Astrocyte of the hippocampus (primary cell): ENCODE measurements at regions not wholly inside any gene's neighbourhood (a gene's known extent, or its start where the extent isn't known, plus 50 kb on each side); places are given as distances from the start of the nearest gene placed in this dataset.
"Not testable (repeated sequence)": the region's sequence is repeated elsewhere in the genome, so short reads cannot be mapped to it uniquely, and the experiment has no call there.

Experiments
- DNase-seq: peaks from one replicate; pipeline ENCODE4 v3.0.0; 2011; ENCODE audit warnings: low read depth, low spot score

DNA sequence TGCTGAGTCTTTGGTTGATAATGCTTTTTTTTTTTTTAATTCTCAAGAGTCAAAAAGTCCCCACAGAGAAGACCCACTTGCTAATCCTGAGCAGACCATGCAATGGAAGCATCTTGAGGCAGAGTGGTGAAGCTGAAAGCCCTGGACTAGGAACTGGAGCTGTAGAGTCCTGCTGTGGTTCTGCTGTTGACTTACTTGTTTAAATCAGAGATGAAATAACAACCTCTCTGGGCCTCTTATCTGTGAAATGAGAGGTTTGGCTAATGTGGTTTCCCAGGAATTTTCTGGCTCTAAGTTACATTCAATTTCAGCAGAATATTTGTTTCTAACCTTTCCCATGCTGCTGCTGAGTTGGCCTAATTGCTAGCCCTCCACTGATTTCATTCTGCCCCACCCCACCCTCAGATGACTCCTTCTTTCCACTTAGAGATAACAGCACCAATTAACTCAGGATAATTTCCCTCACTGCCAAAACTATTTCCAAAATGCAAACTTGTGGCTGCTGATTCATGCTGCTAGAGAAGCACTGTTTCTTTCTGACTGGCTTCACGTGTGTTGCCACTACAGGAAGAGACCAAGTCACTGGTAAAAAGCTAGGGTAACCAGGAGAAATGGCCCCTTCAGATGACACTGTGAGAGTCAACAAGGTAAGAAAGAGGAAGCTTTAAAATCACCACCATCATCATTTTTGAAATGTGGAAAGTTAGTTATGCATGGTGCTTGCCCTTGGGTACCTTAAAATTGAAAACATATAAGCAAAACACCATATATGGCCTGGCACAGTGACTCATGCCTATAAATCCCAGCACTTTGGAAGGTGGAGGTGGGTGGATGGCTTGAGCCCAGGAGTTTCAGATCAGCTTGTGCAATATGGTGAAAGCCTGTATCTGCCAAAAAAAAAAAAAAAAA lies 326.4 kb downstream of the DCHS2 start:
- peak; percentile 97 for DNase-seq

DNA sequence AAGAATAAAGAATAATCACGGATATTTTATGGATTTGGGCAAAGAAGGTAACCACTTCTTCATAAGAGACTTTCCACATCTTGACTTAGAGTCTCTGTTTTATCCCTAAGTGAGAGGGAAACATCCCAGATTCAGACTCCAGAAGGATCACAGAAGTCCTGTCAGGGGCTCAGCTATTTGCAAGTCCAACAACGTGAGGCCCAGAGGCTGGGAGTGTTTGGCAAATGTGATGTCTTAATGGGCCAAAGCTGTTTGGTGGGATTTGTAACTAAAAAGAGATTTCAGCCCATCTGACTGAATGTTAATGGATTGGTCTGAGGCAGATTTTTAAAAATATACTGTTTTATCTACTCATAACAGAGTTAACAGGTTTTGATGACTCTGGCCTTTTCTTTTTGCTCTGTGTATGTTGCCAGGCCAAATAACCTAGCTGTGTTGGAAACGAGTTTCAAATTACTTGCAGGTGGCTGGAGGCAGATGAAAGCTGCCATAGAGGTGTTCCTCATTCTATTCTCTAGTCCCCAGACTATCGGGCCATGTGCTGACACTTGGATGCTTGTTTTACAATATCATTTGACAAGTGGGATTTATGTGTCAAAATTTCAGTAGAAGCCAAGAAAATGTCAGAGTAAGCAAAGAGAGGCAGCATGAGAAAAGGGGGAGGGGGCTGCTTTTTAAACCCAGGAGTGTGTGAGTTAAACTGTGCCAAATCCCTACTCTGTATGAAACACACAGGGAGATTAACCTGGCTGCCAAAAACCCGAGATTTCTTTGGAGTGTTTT lies 330.9 kb downstream of the DCHS2 start:
- peak; percentile 69 for DNase-seq

GRCh38 chr4:154158361-154159155 lies 333.0 kb downstream of the DCHS2 start:
- no peak for DNase-seq

GRCh38 chr4:154152546-154152945 lies 339.1 kb downstream of the DCHS2 start:
- DNase-seq, result no peak

GRCh38 chr4:154149236-154149635 lies 342.4 kb downstream of the DCHS2 start:
- peak; percentile 51 for DNase-seq

DNA sequence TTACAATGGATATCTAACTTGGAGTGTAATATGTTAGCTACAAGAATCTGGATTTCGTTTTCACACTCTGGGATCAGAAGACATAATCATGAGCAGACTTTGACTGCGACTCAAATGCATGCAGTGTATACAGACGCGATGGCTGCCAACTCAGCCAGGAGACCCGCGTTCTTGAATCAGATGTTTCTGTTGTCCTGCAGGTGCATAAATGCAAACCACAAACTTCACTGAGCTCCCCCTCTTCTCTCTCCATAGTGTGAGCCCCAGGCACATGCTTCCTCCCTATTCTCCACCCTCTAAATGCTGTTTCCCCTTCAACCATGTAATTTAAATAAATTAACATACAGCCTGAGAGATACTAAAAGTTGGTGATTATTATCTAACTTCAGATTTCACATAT lies 347.9 kb downstream of the DCHS2 start:
- DNase-seq, result no peak

DNA sequence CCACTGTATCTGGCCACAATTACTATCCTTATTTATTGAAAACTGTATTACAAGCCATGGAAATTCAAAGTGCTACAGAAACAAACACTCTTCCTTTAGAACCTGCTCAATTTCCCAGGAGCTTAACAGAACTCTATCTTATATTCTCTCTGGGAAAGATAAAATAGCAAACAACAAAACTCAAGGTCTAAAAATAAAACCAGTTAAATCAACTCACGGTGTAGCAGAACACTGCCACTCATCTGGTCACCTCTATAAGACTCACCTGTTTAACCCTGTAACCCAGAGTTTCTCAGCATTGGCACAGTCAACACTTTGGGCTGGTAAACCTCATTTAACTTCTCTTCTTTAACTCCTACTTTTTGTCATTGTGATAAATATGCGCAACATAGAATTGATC lies 348.9 kb downstream of the DCHS2 start:
- no peak for DNase-seq

DNA sequence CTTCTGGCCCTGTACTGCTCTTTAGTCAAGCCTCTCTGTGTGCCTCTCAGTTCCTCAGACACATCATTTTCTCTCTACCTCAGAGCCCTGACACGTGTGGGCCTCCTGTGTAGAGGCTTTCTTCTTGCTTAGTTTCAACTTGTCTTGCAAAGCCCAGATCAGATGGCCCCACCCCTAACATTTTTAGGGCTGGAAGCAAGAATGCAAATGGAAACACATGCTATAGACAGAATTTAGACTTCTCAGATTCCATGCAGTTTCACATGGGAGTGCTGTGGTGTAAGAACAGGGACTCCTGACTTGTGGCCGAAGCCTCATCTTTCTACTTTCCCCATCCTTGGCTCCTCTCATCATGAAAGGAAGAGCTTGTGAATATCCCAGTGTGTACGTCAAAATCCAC lies 350.7 kb downstream of the DCHS2 start:
- DNase-seq, result no peak

DNA sequence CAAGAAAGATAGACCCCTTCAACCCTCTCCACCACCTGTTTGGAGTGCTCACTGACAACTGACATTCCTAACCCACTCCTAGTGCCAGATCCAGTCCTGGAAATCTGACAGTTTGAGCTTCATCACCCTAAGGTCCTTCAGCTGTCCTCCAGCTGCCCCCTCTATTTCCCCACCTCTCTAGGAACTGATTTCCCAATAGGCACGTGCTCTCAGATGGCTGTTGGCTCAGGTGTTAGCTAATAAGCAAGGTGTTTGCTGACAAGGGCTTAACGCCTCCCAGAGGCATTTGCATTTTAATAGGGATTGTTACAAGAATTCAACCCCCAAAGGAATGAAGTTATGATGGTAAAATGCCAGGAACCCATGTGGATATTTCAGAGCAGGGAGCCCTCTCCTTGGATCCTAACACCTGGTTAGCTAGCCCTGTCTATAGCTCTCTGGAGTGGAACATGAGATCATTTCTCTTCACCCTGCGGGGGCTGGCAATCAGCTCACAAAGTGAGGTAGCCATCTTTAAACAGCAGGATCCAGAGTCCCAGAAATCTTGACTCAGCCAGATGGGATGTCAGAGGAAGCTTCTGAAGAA lies 348.5 kb upstream of the SFRP2 start:
- DNase-seq, result no peak

GRCh38 chr4:154135576-154135975 lies 346.7 kb upstream of the SFRP2 start:
- no peak for DNase-seq

GRCh38 chr4:154132406-154132805 lies 343.5 kb upstream of the SFRP2 start:
- no peak for DNase-seq

GRCh38 chr4:154126276-154126675 lies 337.4 kb upstream of the SFRP2 start:
- DNase-seq, result peak; percentile 13

GRCh38 chr4:154125340-154125739 lies 336.5 kb upstream of the SFRP2 start:
- no peak for DNase-seq

- peak; percentile 83 for DNase-seq
Observed at GRCh38 chr4:154124539-154125255, 335.8 kb upstream of the SFRP2 start.

DNA sequence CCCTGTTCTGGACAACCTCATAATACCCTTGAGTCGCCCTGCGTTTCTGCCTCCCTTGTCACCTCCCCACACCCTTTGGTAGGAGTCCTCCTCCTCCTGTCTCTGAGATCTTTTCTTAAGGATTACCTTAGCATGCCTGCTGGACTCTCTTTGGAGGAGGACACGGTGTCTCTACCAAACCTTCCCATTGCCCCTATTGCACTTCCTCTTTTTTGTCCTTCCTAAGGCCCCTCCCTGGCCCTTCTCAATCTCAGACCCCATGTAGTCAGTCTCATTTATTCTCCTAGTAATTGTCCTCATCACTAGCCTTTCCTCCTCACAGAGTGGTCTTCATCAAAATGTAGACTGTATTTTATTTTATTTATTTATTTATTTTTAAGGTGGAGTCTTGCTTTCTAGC lies 335.0 kb upstream of the SFRP2 start:
- no peak for DNase-seq

DNA sequence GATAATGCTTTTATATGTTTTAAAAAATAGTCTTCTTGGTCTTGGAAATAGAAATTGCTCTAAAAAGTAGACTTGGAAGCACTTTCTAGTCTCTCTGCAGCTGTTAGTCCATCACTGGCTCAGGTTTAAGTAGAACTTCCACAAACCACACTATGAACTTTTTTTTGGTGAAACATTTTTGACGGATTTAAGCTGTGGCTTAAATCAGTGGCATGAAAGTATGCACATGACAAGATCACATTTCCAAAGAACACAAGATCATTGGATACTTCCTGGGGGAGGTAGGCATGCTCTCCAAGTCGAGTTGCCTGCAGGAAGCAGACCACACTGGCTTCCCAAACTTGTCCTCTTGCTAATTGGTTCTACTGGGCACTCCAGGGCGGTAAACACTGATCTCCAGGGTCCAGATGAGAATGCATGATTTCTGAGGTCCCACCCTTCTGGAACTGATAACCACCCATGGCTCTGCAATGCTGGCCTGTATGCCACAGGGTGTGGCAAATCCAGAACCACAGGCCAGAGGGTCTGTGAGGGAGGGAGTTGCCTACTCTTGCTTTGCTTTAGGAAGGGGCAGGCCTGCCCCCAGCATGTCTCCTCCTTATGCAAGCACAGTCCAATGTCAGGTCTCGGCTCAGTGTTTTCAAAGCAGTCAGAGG lies 331.9 kb upstream of the SFRP2 start:
- peak; percentile 7 for DNase-seq

DNA sequence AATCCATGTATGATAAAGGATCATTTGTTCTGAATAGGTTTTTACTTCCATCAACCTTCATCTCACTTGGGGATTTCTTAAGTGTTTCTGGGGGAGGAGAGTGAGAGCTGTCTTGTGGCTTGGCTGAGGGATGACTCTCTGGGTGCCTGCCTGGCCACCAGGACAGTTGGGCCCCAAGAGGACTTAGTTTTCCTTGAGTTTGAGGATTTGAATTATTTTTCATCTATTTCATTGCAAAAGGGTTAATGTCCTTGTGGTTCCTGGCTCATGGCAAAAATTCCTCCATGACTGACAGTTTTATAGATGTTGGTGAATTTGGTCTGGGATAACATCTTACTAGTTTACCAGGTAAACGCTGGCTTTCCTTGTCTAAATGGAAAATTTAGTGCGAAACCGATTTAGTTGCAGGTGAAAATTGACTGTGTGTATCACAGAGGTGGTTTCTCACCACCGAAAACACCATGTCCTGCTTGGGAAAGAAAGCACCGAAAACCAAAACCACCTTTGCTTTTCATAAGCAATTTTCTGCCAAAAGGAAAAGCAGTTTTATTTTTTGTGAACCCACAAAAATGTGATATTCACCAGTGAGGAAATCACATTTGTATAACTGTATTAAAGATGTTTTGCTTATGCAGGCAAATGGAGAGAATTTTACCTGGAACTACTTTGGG lies 331.3 kb upstream of the SFRP2 start:
- DNase-seq, result peak; percentile 39

DNA sequence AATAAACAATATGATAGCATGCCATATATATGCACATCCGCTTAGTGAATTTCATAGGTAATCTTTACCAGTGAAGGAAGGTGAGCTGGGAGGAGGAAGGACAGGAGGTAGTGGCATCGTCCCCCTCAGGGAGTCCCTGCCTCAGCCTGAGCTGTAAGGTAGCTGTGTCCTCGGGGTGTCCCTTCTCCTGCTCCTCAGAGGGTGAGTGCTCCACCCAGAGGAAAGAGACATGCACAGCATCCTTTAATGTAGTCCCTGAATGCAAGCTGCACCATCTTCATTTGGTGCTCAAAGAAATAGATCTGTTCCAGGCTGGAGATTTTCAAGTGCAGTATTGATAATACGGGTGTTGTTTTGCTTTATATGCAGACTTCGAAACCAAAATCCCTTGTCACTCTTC lies 330.4 kb upstream of the SFRP2 start:
- no peak for DNase-seq

- not testable (repeated sequence) for DNase-seq
Observed at GRCh38 chr4:154117726-154118125, 328.8 kb upstream of the SFRP2 start.

DNA sequence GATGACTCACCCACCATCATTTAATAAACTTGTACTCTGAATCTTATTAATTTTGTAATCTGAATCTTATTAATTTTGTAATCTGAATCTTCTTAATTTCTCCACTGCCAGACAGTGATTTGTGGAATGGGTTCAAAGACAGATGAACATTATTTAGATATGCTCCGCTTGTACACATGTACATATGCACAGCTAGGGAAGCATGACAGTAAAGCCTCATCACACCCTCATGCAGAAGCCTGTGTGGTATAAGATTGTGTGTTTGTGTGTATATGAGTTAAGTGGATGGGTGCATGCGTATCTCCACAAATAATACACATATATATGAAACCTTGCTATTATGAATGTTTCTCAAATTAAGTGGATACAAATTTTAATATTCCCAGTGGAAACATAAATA lies 318.5 kb upstream of the SFRP2 start:
- DNase-seq, result no peak
